Keratinocyte (primary cell): ENCODE measurements at regions not wholly inside any gene's neighbourhood (a gene's known extent, or its start where the extent isn't known, plus 50 kb on each side); places are given as distances from the start of the nearest gene placed in this dataset.

Experiments
- DNase-seq: peaks from one replicate; pipeline ENCODE4 v3.0.0-alpha.2; 2011; ENCODE audit warnings: low read depth, missing footprints, low spot score
- FAIRE-seq: peaks from 2 replicates; lab custom pipeline; 2011; peaks lifted over from hg19 to GRCh38; lab: Jason Lieb, UNC
- H2AFZ ChIP-seq: 2 replicates; pipeline ENCODE4 v1.6.0; 2012; ENCODE audit warnings: low read length, control low read depth, inconsistent platforms; ENCODE audit not compliant: control insufficient read depth
- H3K27ac ChIP-seq: 2 replicates; pipeline ENCODE4 v1.5.1; 2011; ENCODE audit warnings: low read length; ENCODE audit not compliant: control insufficient read depth, insufficient read depth
- H3K27me3 ChIP-seq: 3 replicates; pipeline ENCODE4 v1.6.0; 2011; ENCODE audit warnings: low read length; ENCODE audit not compliant: control insufficient read depth, insufficient read depth; ENCODE audit errors: extremely low read depth
- H3K36me3 ChIP-seq, 2 experiments: 2 replicates in 1 of 2; 3 replicates in 1 of 2; pipeline ENCODE4 v1.5.1; 2011; ENCODE audit warnings: low read length in 2 of 2, mild to moderate bottlenecking in 1 of 2; ENCODE audit not compliant: control insufficient read depth in 2 of 2, insufficient read depth in 2 of 2; ENCODE audit errors: extremely low read depth in 1 of 2
- H3K4me1 ChIP-seq: 3 replicates; pipeline ENCODE4 v1.5.1; 2011; ENCODE audit warnings: low read length; ENCODE audit not compliant: control insufficient read depth, insufficient read depth; ENCODE audit errors: extremely low read depth
- H3K4me2 ChIP-seq: 3 replicates; pipeline ENCODE4 v1.6.0; 2011; ENCODE audit warnings: low read depth, low read length; ENCODE audit not compliant: control insufficient read depth, insufficient read depth; ENCODE audit errors: extremely low read depth
- H3K4me3 ChIP-seq, 3 experiments: fragments of 200-600 bp in 1 of 3; sonication (generic) in 1 of 3; 2 replicates in 2 of 3; 3 replicates in 1 of 3; pipeline ENCODE4 v1.5.1; 2011 to 2016; ENCODE audit warnings: low read length in 3 of 3, mild to moderate bottlenecking in 3 of 3, control low read depth in 2 of 3, inconsistent platforms in 1 of 3, low read depth in 1 of 3, mixed read lengths in 1 of 3, mixed run types in 1 of 3, moderate library complexity in 1 of 3; ENCODE audit not compliant: control insufficient read depth in 2 of 3, insufficient read depth in 2 of 3; ENCODE audit errors: extremely low read depth in 1 of 3
- H3K79me2 ChIP-seq: 2 replicates; pipeline ENCODE4 v1.6.0; 2012; ENCODE audit warnings: low read length; ENCODE audit not compliant: control insufficient read depth, insufficient read depth
- H3K9ac ChIP-seq: 3 replicates; pipeline ENCODE4 v1.6.0; 2011; ENCODE audit warnings: low read length; ENCODE audit not compliant: control insufficient read depth, insufficient read depth; ENCODE audit errors: extremely low read depth
- H3K9me1 ChIP-seq: 3 replicates; pipeline ENCODE4 v1.6.0; 2011; ENCODE audit warnings: low read length; ENCODE audit not compliant: control insufficient read depth, insufficient read depth; ENCODE audit errors: extremely low read depth
- H3K9me3 ChIP-seq: 2 replicates; pipeline ENCODE4 v1.5.1; 2012; ENCODE audit warnings: low read depth, low read length; ENCODE audit not compliant: control insufficient read depth
- H4K20me1 ChIP-seq: 3 replicates; pipeline ENCODE4 v1.6.0; 2011; ENCODE audit warnings: low read length; ENCODE audit not compliant: control insufficient read depth, insufficient read depth; ENCODE audit errors: extremely low read depth
- EZH2 ChIP-seq: IDR thresholded peaks from one replicate; pipeline ENCODE4 v1.6.1; 2012; ENCODE audit warnings: inconsistent platforms, mild to moderate bottlenecking, low read length, moderate library complexity
- dilution Hi-C: fragments of 300-500 bp; cut with MboI; formaldehyde crosslinking; loops from one replicate; pipeline ENCODE4 v1.7.0; 2020; ENCODE audit warnings: low sequenced_read_pairs; ENCODE audit not compliant: extremely low pct_ligation_motif_present
- TF ChIP-seq, protein P1 (sequence below), 3 experiments: IDR thresholded peaks in 1 of 3; conservative IDR thresholded peaks in 1 of 3; optimal IDR thresholded peaks in 1 of 3; 2 replicates in 2 of 3; 3 replicates in 1 of 3; pipeline versions ENCODE3 to v1.5.1; 2011; ENCODE audit warnings: low read length in 3 of 3, mild to moderate bottlenecking in 3 of 3, moderate library complexity in 2 of 3, control low read depth in 1 of 3, inconsistent platforms in 1 of 3; ENCODE audit not compliant: insufficient read depth in 2 of 3; ENCODE audit errors: extremely low read depth in 1 of 3

DNA sequence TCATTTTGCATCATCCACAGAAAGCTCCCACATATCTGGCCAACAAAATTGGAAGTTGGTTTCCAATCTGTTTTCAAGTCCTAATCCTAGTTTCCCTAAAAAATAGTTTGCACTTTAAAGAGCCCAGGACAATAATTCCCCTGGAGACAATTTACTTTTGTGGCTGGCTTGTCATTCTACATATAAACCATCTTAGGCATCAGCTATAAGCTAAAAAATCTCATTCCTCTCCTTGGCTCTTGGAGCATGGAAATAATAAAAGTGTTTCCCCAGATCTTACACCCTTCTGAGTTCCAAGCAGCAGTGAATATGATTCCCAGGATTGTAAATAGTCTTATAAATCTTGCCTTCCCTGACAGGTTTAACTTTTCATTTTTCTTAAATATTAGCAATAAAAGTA lies 89.1 kb upstream of the NUDT4 start:
- Histone ChIP-seq H3K4me2 (no peak overlapping the region), H3K4me1 (no peaks in the 10 kb centered on the region), H3K27ac (no peak overlapping the region), H3K9me3 (no peaks in the 10 kb centered on the region), H2AFZ (no peak overlapping the region), H3K27me3 (no peaks in the 10 kb centered on the region), H3K4me3 (no peak overlapping the region), H3K36me3 (no peaks in the 10 kb centered on the region), H4K20me1 (no peaks in the 10 kb centered on the region), H3K9me1 (no peaks in the 10 kb centered on the region), H3K9ac (no peak overlapping the region), H3K79me2 (no peaks in the 10 kb centered on the region)
- DNase-seq (no peak), FAIRE-seq (no peak)
- dilution Hi-C loops: no loop called here
- no peak for TF ChIP-seq EZH2
- TF ChIP-seq, protein P1, sequence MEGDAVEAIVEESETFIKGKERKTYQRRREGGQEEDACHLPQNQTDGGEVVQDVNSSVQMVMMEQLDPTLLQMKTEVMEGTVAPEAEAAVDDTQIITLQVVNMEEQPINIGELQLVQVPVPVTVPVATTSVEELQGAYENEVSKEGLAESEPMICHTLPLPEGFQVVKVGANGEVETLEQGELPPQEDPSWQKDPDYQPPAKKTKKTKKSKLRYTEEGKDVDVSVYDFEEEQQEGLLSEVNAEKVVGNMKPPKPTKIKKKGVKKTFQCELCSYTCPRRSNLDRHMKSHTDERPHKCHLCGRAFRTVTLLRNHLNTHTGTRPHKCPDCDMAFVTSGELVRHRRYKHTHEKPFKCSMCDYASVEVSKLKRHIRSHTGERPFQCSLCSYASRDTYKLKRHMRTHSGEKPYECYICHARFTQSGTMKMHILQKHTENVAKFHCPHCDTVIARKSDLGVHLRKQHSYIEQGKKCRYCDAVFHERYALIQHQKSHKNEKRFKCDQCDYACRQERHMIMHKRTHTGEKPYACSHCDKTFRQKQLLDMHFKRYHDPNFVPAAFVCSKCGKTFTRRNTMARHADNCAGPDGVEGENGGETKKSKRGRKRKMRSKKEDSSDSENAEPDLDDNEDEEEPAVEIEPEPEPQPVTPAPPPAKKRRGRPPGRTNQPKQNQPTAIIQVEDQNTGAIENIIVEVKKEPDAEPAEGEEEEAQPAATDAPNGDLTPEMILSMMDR (optimal IDR thresholded peaks at IDR 0.05 in 1 of 3, IDR thresholded peaks at IDR 0.05 in 1 of 3, conservative IDR thresholded peaks at IDR 0.05 in 1 of 3; ENCODE audit: extremely low read depth in 1 of 3, insufficient read depth in 2 of 3, low read length in 3 of 3): no peak

GRCh38 chr12:93290391-93290790 lies 87.3 kb upstream of the NUDT4 start:
- no peak overlapping the region for H3K4me2 ChIP-seq
- no peaks in the 10 kb centered on the region for H3K9me3 ChIP-seq
- no peaks in the 10 kb centered on the region for H3K27me3 ChIP-seq
- H3K4me3 ChIP-seq: no peak overlapping the region
- no peaks in the 10 kb centered on the region for H3K36me3 ChIP-seq
- dilution Hi-C loops: no loop called here
- no peaks in the 10 kb centered on the region for H3K79me2 ChIP-seq
- no peak overlapping the region for H3K9ac ChIP-seq
- FAIRE-seq (no peak), DNase-seq (no peak)
- H2AFZ ChIP-seq: no peak overlapping the region
- H4K20me1 ChIP-seq: no peaks in the 10 kb centered on the region
- no peak overlapping the region for H3K27ac ChIP-seq
- TF ChIP-seq EZH2: no peak
- TF ChIP-seq, protein P1 (optimal IDR thresholded peaks at IDR 0.05 in 1 of 3, IDR thresholded peaks at IDR 0.05 in 1 of 3, conservative IDR thresholded peaks at IDR 0.05 in 1 of 3; ENCODE audit: extremely low read depth in 1 of 3, insufficient read depth in 2 of 3, low read length in 3 of 3): no peak
- H3K9me1 ChIP-seq: no peaks in the 10 kb centered on the region
- H3K4me1 ChIP-seq: no peaks in the 10 kb centered on the region
